ENCODE measurements at regions not wholly inside any gene's neighbourhood (a gene's known extent, or its start where the extent isn't known, plus 50 kb on each side); places are given as distances from the start of the nearest gene placed in this dataset.

GRCh38 chr2:16171425-16171920 lies 231.1 kb downstream of the MYCN start:
- H3K27me3 ChIP-seq (ENCODE audit: insufficient read depth, low read length) = no peaks in the 10 kb centered on the region
- H3K9me3 Mint-ChIP-seq = no peaks in the 10 kb centered on the region; a peak in 1 of 5 replicates
- H3K4ac ChIP-seq (ENCODE audit: low read depth, low read length) = no peak overlapping the region
- WGBS (ENCODE audit: extremely low coverage, insufficient read length, low lambda C conversion rate) = no CpG with 5 or more reads among the region's 3 CpGs
- H3K56ac ChIP-seq (ENCODE audit: insufficient read length, low read depth, low read length) = no peak overlapping the region
- H3K4me1 ChIP-seq (ENCODE audit: insufficient read depth, low read length) = no peaks in the 10 kb centered on the region; the same call in 1 of the 2 replicates
- H3K79me1 ChIP-seq (ENCODE audit: insufficient read depth, low read depth, low read length, poor library complexity, severe bottlenecking) = no peaks in the 10 kb centered on the region
- no peak overlapping the region for H3K4me3 Mint-ChIP-seq
- H3K27ac Mint-ChIP-seq = no peak overlapping the region
- H3K9ac ChIP-seq (ENCODE audit: extremely low read depth, insufficient read length, low read length) = no peak overlapping the region
- no peak overlapping the region for H2AK5ac ChIP-seq (ENCODE audit: insufficient read length, low read length)
- no peak overlapping the region for H4K5ac ChIP-seq (ENCODE audit: insufficient read length, low read depth, low read length)
- H3K36me3 Mint-ChIP-seq (ENCODE audit: insufficient read depth in 1 of 3, low read depth in 3 of 3) = peaks cover 0 to 4% (median 0%) of the 10 kb centered on the region in 3 experiments; a peak in 2 of 7 replicates
- no peak overlapping the region for H3T11ph ChIP-seq (ENCODE audit: low read length)
- no peak overlapping the region for H2BK12ac ChIP-seq (ENCODE audit: insufficient read length, low read depth, low read length)
- no peak overlapping the region for H2BK20ac ChIP-seq (ENCODE audit: low read depth, low read length, poor library complexity, severe bottlenecking)
- no peak overlapping the region for H4K8ac ChIP-seq (replicated peaks; ENCODE audit: insufficient read length, low read depth, low read length)
- no peak overlapping the region for H2BK5ac ChIP-seq (ENCODE audit: insufficient read length, low read length)
- no peak overlapping the region for H2BK120ac ChIP-seq (ENCODE audit: low read depth, low read length, poor library complexity, severe bottlenecking)
- no peak overlapping the region for H3K4me2 ChIP-seq (ENCODE audit: insufficient read depth, insufficient read length, low read length)
- no peaks in the 10 kb centered on the region for H4K20me1 ChIP-seq (ENCODE audit: control insufficient read depth, insufficient read depth, insufficient read length)
- TF ChIP-seq CTCF (conservative IDR thresholded peaks at IDR 0.05) = no peak
- no peaks in the 10 kb centered on the region for H3K27me3 Mint-ChIP-seq (ENCODE audit: low read depth)
- no peaks in the 10 kb centered on the region for H3K9me3 ChIP-seq (ENCODE audit: control insufficient read depth, low read depth, low read length)
- H3K14ac ChIP-seq (ENCODE audit: insufficient read depth, low read length) = no peak overlapping the region
- H3K27ac ChIP-seq (ENCODE audit: insufficient read length, low read depth, low read length) = no peak overlapping the region
- no peaks in the 10 kb centered on the region for H3K23me2 ChIP-seq (ENCODE audit: insufficient read length, low read depth, low read length, poor library complexity, severe bottlenecking)
- H3K4me1 Mint-ChIP-seq = peaks cover 29 to 30% of the 10 kb centered on the region in 2 experiments
- no peak overlapping the region for H3K18ac ChIP-seq (ENCODE audit: insufficient read length, low read depth, low read length)
- DNase-seq = no peak
- H3K79me2 ChIP-seq (ENCODE audit: insufficient read depth, low read length) = no peaks in the 10 kb centered on the region
- H4K91ac ChIP-seq (ENCODE audit: insufficient read length, low read depth, low read length) = no peak overlapping the region
- H2BK15ac ChIP-seq (ENCODE audit: low read depth, low read length) = no peak overlapping the region
- no peak overlapping the region for H3K23ac ChIP-seq (ENCODE audit: insufficient read length, low read depth, low read length)
- no peak overlapping the region for H2AFZ ChIP-seq (ENCODE audit: low read length)

All from H9 (cell line).